Heart right ventricle (tissue), 16 donors: ENCODE measurements at regions not wholly inside any gene's neighbourhood (a gene's known extent, or its start where the extent isn't known, plus 50 kb on each side); places are given as distances from the start of the nearest gene placed in this dataset.

Experiments
- ATAC-seq, 8 donors: fragments of 200-7000 bp; cut with Tn5 transposase; one replicate each; pipeline ENCODE4 v1.9.1; 2020; ENCODE audit warnings: mild to moderate bottlenecking in 8 of 8, moderate library complexity in 8 of 8, moderate number of reproducible peaks in 1 of 8
- DNase-seq, 2 donors: peaks; one replicate each; pipeline ENCODE4 v3.0.0-alpha.2; 2020
- H3K27ac ChIP-seq, 10 donors: fragments of 200-600 bp; sonication (generic) in 2 of 10; one replicate each; pipeline versions ENCODE4 v1.5.0 to v1.8.0; 2020 to 2022; ENCODE audit warnings: mild to moderate bottlenecking in 3 of 10
- H3K27me3 ChIP-seq, 7 donors: fragments of 200-600 bp; one replicate each; pipeline ENCODE4 v1.8.0; 2021 to 2022; ENCODE audit warnings: mild to moderate bottlenecking in 2 of 7
- H3K36me3 ChIP-seq, 9 donors: fragments of 200-600 bp; sonication (generic) in 1 of 9; one replicate each; pipeline versions ENCODE4 v1.5.0 to v1.8.0; 2020 to 2022; ENCODE audit warnings: mild to moderate bottlenecking in 2 of 9
- H3K4me1 ChIP-seq, 9 donors: fragments of 200-600 bp; sonication (generic) in 1 of 9; one replicate each; pipeline versions ENCODE4 v1.5.0 to v1.8.0; 2020 to 2022; ENCODE audit warnings: mild to moderate bottlenecking in 4 of 9
- H3K4me3 ChIP-seq, 10 donors: fragments of 200-600 bp; sonication (generic) in 2 of 10; one replicate each; pipeline versions ENCODE4 v1.5.0 to v1.8.0; 2020 to 2022; ENCODE audit warnings: mild to moderate bottlenecking in 7 of 10, moderate library complexity in 2 of 10
- H3K9me3 ChIP-seq, 11 donors: fragments of 200-600 bp in 10 of 11; sonication (generic) in 2 of 11; one replicate each; pipeline versions ENCODE4 v1.5.0 to v1.8.0; 2013 to 2022; ENCODE audit warnings: mild to moderate bottlenecking in 2 of 11, control low read depth in 1 of 11, moderate library complexity in 1 of 11
- CTCF ChIP-seq, 9 donors: fragments of 200-600 bp; sonication (generic) in 2 of 9; IDR thresholded peaks; one replicate each; pipeline versions ENCODE4 v1.5.0 to v1.8.0; 2021 to 2022; ENCODE audit warnings: antibody characterized with exemption in 9 of 9, mild to moderate bottlenecking in 5 of 9, moderate library complexity in 1 of 9
- WGBS, 2 donors: extraction: QIAGEN DNeasy Blood & Tissue Kit; methylation state at CpG; one replicate each; pipeline ENCODE4 v1.1.7; 2013; ENCODE audit warnings: inconsistent platforms in 1 of 2; 5-methylcytosine and 5-hydroxymethylcytosine counted together
- intact Hi-C, 10 donors: fragments of 100-400 bp; cut with DNase I; formaldehyde crosslinking; loops; one replicate each; pipeline versions ENCODE4 v1.11.1 to v1.14.2; 2022
- donor health status: Arrhythmogenic right ventricular cardiomyopathy.
- donor health status: ischemic (EF 13 %, LVEDD 7.1; RV severe dilation, severe dysfunction).
- donor health status: healthy with polysubstance abuse.
- donor health status: DM: no; HTN: yes; CAD: no.
- donor health status: DM: no; HTN: no; CAD: no.
- donor health status: ischemic (EF 25% LVEDD 6.9; RV normal size, moderate dysfunction).
- donor health status: ischemic (EF 25% LVEDD 5.7; RV mildly dilated, moderate dysfunction).
- donor health status: healthy.
- donor health status: DM: yes; HTN: yes; CAD: no.
- donor health status: Ischemic cardiomyopathy.
- donor health status: ischemic (EF 35%, LVEDD 5.7; RV mildly dilated, moderate dysfunction).
- donor health status: nonischemic (EF 11% LVEDD 7.7; RV severe dilation, severe dysfunction).
- donor health status: DM: yes; HTN: yes; CAD: no.
- donor health status: PGD.
- donor health status: ischemic (EF 29% LVEDD 5.4; RV normal size, mild dysfunction).
- donor health status: nonischemic (EF 23%, LVEDD 6.1; RV moderate dilation, normal function).

- no peaks in the 10 kb centered on the region for H3K9me3 ChIP-seq
- no peak for ATAC-seq
- no peak for TF ChIP-seq CTCF (IDR thresholded peaks at IDR 0.05)
- H3K4me3 ChIP-seq, result no peak overlapping the region
- peaks cover 0 to 12% (median 0%) of the 10 kb centered on the region in 7 donors for H3K27me3 ChIP-seq
- H3K27ac ChIP-seq, result no peak overlapping the region
- H3K36me3 ChIP-seq, result no peaks in the 10 kb centered on the region
- DNase-seq, result no peak
- 64 to 68% methylated on average over 4 of the region's 4 CpGs for WGBS, 2 donors
- peaks cover 10 to 76% (median 41%) of the 10 kb centered on the region in 9 donors for H3K4me1 ChIP-seq
- intact Hi-C loops, result no loop called here
These were observed 96.7 kb downstream of the SNX5 start for GRCh38 chr20:17871886-17872285.

- H3K4me1 ChIP-seq, result peaks cover 10 to 78% (median 39%) of the 10 kb centered on the region in 9 donors
These were observed 97.4 kb downstream of the SNX5 start for GRCh38 chr20:17871181-17871580.

GRCh38 chr20:17870086-17870740 lies 98.4 kb downstream of the SNX5 start:
- 61 to 67% methylated on average over 17 of the region's 17 CpGs for WGBS, 2 donors
- H3K4me3 ChIP-seq, result peak overlapping the region in 1 of 10 donors; percentile 20
- no peaks in the 10 kb centered on the region for H3K36me3 ChIP-seq
- H3K27ac ChIP-seq, result peak overlapping the region in 7 of 10 donors; percentile 17 to 65 (median 40)
- DNase-seq (peak in 1 of 2 donors; percentile 41), ATAC-seq (no peak)
- TF ChIP-seq CTCF (IDR thresholded peaks at IDR 0.05), result no peak
- intact Hi-C loops, result no loop called here
- H3K4me1 ChIP-seq, result peaks cover 3 to 68% (median 30%) of the 10 kb centered on the region in 9 donors
- H3K9me3 ChIP-seq, result no peaks in the 10 kb centered on the region
- H3K27me3 ChIP-seq, result peaks cover 0 to 12% (median 0%) of the 10 kb centered on the region in 7 donors

More at GRCh38 chr20:17871181-17871580, 97.4 kb downstream of the SNX5 start:
- TF ChIP-seq CTCF (IDR thresholded peaks at IDR 0.05), result no peak
- intact Hi-C loops, result no loop called here
- no peak overlapping the region for H3K4me3 ChIP-seq
- H3K27me3 ChIP-seq, result peaks cover 0 to 12% (median 0%) of the 10 kb centered on the region in 7 donors
- 15 to 33% methylated on average over 2 of the region's 2 CpGs for WGBS, 2 donors
- H3K9me3 ChIP-seq, result no peaks in the 10 kb centered on the region
- no peak overlapping the region for H3K27ac ChIP-seq
- DNase-seq, result no peak
- ATAC-seq, result no peak
- no peaks in the 10 kb centered on the region for H3K36me3 ChIP-seq

GRCh38 chr20:17869295-17869994 lies 99.1 kb downstream of the SNX5 start:
- Histone ChIP-seq H3K4me3 (no peak overlapping the region), H3K36me3 (no peaks in the 10 kb centered on the region), H3K27me3 (peaks cover 0 to 12% (median 0%) of the 10 kb centered on the region in 7 donors), H3K27ac (peak overlapping the region in 6 of 10 donors; percentile 17 to 65 (median 38)), H3K4me1 (peaks cover 0 to 61% (median 22%) of the 10 kb centered on the region in 9 donors), H3K9me3 (no peaks in the 10 kb centered on the region)
- no peak for ATAC-seq
- DNase-seq, result no peak
- intact Hi-C loops, result no loop called here
- no peak for TF ChIP-seq CTCF (IDR thresholded peaks at IDR 0.05)
- WGBS, 2 donors, result 79 to 88% methylated on average over 12 of the region's 12 CpGs
